GM19023 (cell line): ENCODE measurements at regions not wholly inside any gene's neighbourhood (a gene's known extent, or its start where the extent isn't known, plus 50 kb on each side); places are given as distances from the start of the nearest gene placed in this dataset.
A peak's percentile ranks its signal among the peaks of the same experiment; 100 is the strongest.

Source experiments
- ATAC-seq: cut with Tn5 transposase; IDR thresholded peaks from one replicate; pipeline ENCODE4 v1.9.1; 2021; ENCODE audit warnings: mild to moderate bottlenecking, moderate library complexity; ENCODE audit not compliant: unreplicated experiment

- no peak for ATAC-seq
Observed at GRCh38 chr5:164545507-164545906, 1040.1 kb downstream of the MAT2B start.

GRCh38 chr5:164553851-164554250, 1048.4 kb downstream of the MAT2B start:
- ATAC-seq, result no peak

- no peak for ATAC-seq
Observed at GRCh38 chr5:164555809-164556208, 1050.4 kb downstream of the MAT2B start.

GRCh38 chr5:164560216-164560615, 1054.8 kb downstream of the MAT2B start:
- ATAC-seq, result no peak

GRCh38 chr5:164561933-164562872, 1056.8 kb downstream of the MAT2B start:
- no peak for ATAC-seq

- ATAC-seq, result no peak
Observed at GRCh38 chr5:164563370-164563769, 1058.0 kb downstream of the MAT2B start.

GRCh38 chr5:164573397-164573796, 1068.0 kb downstream of the MAT2B start:
- no peak for ATAC-seq

GRCh38 chr5:164577201-164577600, 1071.8 kb downstream of the MAT2B start:
- ATAC-seq, result no peak

GRCh38 chr5:164577742-164578141, 1072.3 kb downstream of the MAT2B start:
- no peak for ATAC-seq

- ATAC-seq, result no peak
Observed at GRCh38 chr5:164578401-164578800, 1073.0 kb downstream of the MAT2B start.

- ATAC-seq, result no peak
Observed at GRCh38 chr5:164578911-164579310, 1073.5 kb downstream of the MAT2B start.

GRCh38 chr5:164580155-164580554, 1074.7 kb downstream of the MAT2B start:
- no peak for ATAC-seq

- ATAC-seq, result no peak
Observed at GRCh38 chr5:164581889-164582288, 1076.5 kb downstream of the MAT2B start.

GRCh38 chr5:164593982-164594381, 1088.6 kb downstream of the MAT2B start:
- ATAC-seq, result no peak

- ATAC-seq, result peak; percentile 78
Observed at GRCh38 chr5:164597293-164597900, 1092.0 kb downstream of the MAT2B start.

GRCh38 chr5:164600274-164600673, 1094.9 kb downstream of the MAT2B start:
- ATAC-seq, result no peak

GRCh38 chr5:164600929-164601535, 1095.6 kb downstream of the MAT2B start:
- no peak for ATAC-seq

GRCh38 chr5:164608507-164608906, 1103.1 kb downstream of the MAT2B start:
- ATAC-seq, result no peak

GRCh38 chr5:164610374-164610773, 1105.0 kb downstream of the MAT2B start:
- ATAC-seq, result no peak

- ATAC-seq, result no peak
Observed at GRCh38 chr5:164614707-164615106, 1109.3 kb downstream of the MAT2B start.

GRCh38 chr5:164617290-164617689, 1111.9 kb downstream of the MAT2B start:
- ATAC-seq, result no peak

- ATAC-seq, result no peak
Observed at GRCh38 chr5:164627021-164627420, 1121.6 kb downstream of the MAT2B start.
